SK-N-SH treated with all-trans-retinoic acid at 6 μM for 48 hours (cell line): ENCODE measurements at regions not wholly inside any gene's neighbourhood (a gene's known extent, or its start where the extent isn't known, plus 50 kb on each side); places are given as distances from the start of the nearest gene placed in this dataset.

Experiments used
- CSDC2 ChIP-seq: fragments of 250-450 bp; sonication (Bioruptor Pico); IDR thresholded peaks from 2 replicates; pipeline ENCODE4 v1.5.0; 2020; ENCODE audit warnings: mild to moderate bottlenecking, moderate library complexity
- CSRNP3 ChIP-seq: fragments of 250-450 bp; sonication (Bioruptor Pico); IDR thresholded peaks from 2 replicates; pipeline ENCODE4 v1.5.1; 2021; ENCODE audit warnings: mild to moderate bottlenecking, moderate library complexity
- ISL1 ChIP-seq: fragments of 250-450 bp; sonication (Bioruptor Pico); IDR thresholded peaks from 2 replicates; pipeline ENCODE4 v2.1.2; 2022; ENCODE audit warnings: mild to moderate bottlenecking, moderate library complexity
- PATZ1 ChIP-seq: fragments of 250-450 bp; sonication (Bioruptor Pico); IDR thresholded peaks from 2 replicates; pipeline ENCODE4 v1.8.0; 2020; ENCODE audit warnings: mild to moderate bottlenecking, moderate library complexity, borderline replicate concordance
- PPARA ChIP-seq: fragments of 250-450 bp; sonication (Bioruptor Pico); IDR thresholded peaks from 2 replicates; pipeline ENCODE4 v1.5.0; 2020; ENCODE audit warnings: mild to moderate bottlenecking, borderline replicate concordance
- RARB ChIP-seq: fragments of 250-450 bp; sonication (Bioruptor Pico); IDR thresholded peaks from 2 replicates; pipeline ENCODE4 v1.8.0; 2021; ENCODE audit warnings: mild to moderate bottlenecking, moderate library complexity
- TCF4 ChIP-seq: fragments of 250-450 bp; sonication (Bioruptor Pico); IDR thresholded peaks from 2 replicates; pipeline ENCODE4 v1.8.0; 2021; ENCODE audit warnings: mild to moderate bottlenecking, moderate library complexity, borderline replicate concordance
- TOX ChIP-seq: fragments of 250-450 bp; sonication (Bioruptor Pico); IDR thresholded peaks from 2 replicates; pipeline ENCODE4 v1.8.0; 2021; ENCODE audit warnings: mild to moderate bottlenecking, moderate library complexity, borderline replicate concordance
- ZC3H10 ChIP-seq: fragments of 250-450 bp; sonication (Bioruptor Pico); IDR thresholded peaks from 2 replicates; pipeline ENCODE4 v1.5.1; 2021; ENCODE audit warnings: mild to moderate bottlenecking, moderate library complexity
- ZFP3 ChIP-seq: fragments of 250-450 bp; sonication (Bioruptor Pico); IDR thresholded peaks from 2 replicates; pipeline ENCODE4 v1.5.0; 2020; ENCODE audit warnings: mild to moderate bottlenecking, moderate library complexity
- ZFP30 ChIP-seq: fragments of 450-650 bp; formaldehyde crosslinking; IDR thresholded peaks from 2 replicates; pipeline ENCODE4 v1.5.0; 2022; ENCODE audit warnings: mild to moderate bottlenecking, moderate library complexity
- ZNF565 ChIP-seq: fragments of 450-650 bp; formaldehyde crosslinking; conservative IDR thresholded peaks from 2 replicates; pipeline ENCODE4 v1.5.0; 2020; ENCODE audit warnings: low read depth, mild to moderate bottlenecking, moderate library complexity
- ZNF8 ChIP-seq: fragments of 450-650 bp; formaldehyde crosslinking; IDR thresholded peaks from 2 replicates; pipeline ENCODE4 v1.5.0; 2020; ENCODE audit warnings: mild to moderate bottlenecking, moderate library complexity

GRCh38 chr7:47651355-47652317 lies 69.7 kb upstream of the TNS3 start:
- TF ChIP-seq PATZ1 (CRISPR knock-in tag) (peak; percentile 40; the same call in 1 of the 2 replicates), CSRNP3 (no peak), TCF4 (CRISPR knock-in tag) (no peak), ZNF565 (CRISPR knock-in tag) (no peak; the same call in 1 of the 2 replicates), CSDC2 (CRISPR knock-in tag) (peak; percentile 96), ZNF8 (CRISPR knock-in tag) (no peak; the same call in 1 of the 2 replicates), ISL1 (CRISPR knock-in tag) (peak; percentile 85), RARB (CRISPR knock-in tag) (no peak), PPARA (no peak), TOX (peak; percentile 84; the same call in 1 of the 2 replicates), ZFP30 (CRISPR knock-in tag) (no peak), ZC3H10 (CRISPR knock-in tag) (peak; percentile 52), ZFP3 (CRISPR knock-in tag) (peak; percentile 76; the same call in 1 of the 2 replicates)
